IMR-90 (cell line): ENCODE measurements at regions not wholly inside any gene's neighbourhood (a gene's known extent, or its start where the extent isn't known, plus 50 kb on each side); places are given as distances from the start of the nearest gene placed in this dataset.

Experiments
- ATAC-seq: fragments of 200-7000 bp; cut with Tn5 transposase; 2 replicates; pipeline ENCODE4 v1.9.1; 2020; ENCODE audit warnings: low read depth, mild to moderate bottlenecking, moderate library complexity
- BruUV-seq: library from RNA; stranded (reverse); fragments of 400-500 nt; replicated peaks from 2 replicates; lab custom pipeline; 2021; lab: Mats Ljungman, UMichigan
- CTCF ChIA-PET: fragments of 300-600 bp; formaldehyde crosslinking; extraction: SDS; loops from one replicate; lab custom pipeline; 2021; ENCODE audit warnings: antibody characterized with exemption; lab: Yijun Ruan, JAX
- POLR2A ChIA-PET: fragments of 300-600 bp; sonication (Branson Sonifier 250); formaldehyde crosslinking; loops from one replicate; lab custom pipeline; 2022; ENCODE audit warnings: antibody characterized with exemption; ENCODE audit not compliant: unreplicated experiment; lab: Charles Lee
- DNase-seq: peaks from one replicate; pipeline ENCODE4 v3.0.0; 2013
- H2AFZ ChIP-seq: replicated peaks from 2 replicates; pipeline ENCODE3; 2013; ENCODE audit warnings: low read length, mild to moderate bottlenecking; ENCODE audit not compliant: poor library complexity
- H2AK5ac ChIP-seq: 2 replicates; pipeline ENCODE4 v1.6.1; 2013; ENCODE audit warnings: low read depth, low read length, inconsistent platforms
- H2AK9ac ChIP-seq: replicated peaks from 2 replicates; pipeline ENCODE3; 2013; ENCODE audit warnings: mild to moderate bottlenecking, low read depth, low read length, moderate library complexity; ENCODE audit not compliant: poor library complexity
- H2BK120ac ChIP-seq: 2 replicates; pipeline ENCODE4 v1.6.1; 2013; ENCODE audit warnings: low read depth, low read length, inconsistent platforms
- H2BK15ac ChIP-seq: 3 replicates; pipeline ENCODE4 v1.6.1; 2013; ENCODE audit warnings: low read depth, low read length, inconsistent platforms
- H2BK20ac ChIP-seq: 2 replicates; pipeline ENCODE4 v1.6.1; 2013; ENCODE audit warnings: low read depth, mild to moderate bottlenecking, inconsistent platforms, low read length, moderate library complexity
- H2BK5ac ChIP-seq: 2 replicates; pipeline ENCODE4 v1.6.1; 2013; ENCODE audit warnings: mild to moderate bottlenecking, low read depth, low read length, inconsistent platforms; ENCODE audit not compliant: poor library complexity, severe bottlenecking
- H3K14ac ChIP-seq: replicated peaks from 2 replicates; pipeline ENCODE4 v1.6.1; 2013; ENCODE audit warnings: low read depth, low read length, inconsistent platforms
- H3K18ac ChIP-seq: 2 replicates; pipeline ENCODE4 v1.6.1; 2013; ENCODE audit warnings: low read depth, low read length, control low read depth
- H3K23ac ChIP-seq: 2 replicates; pipeline ENCODE4 v1.6.1; 2013; ENCODE audit warnings: low read depth, low read length, inconsistent platforms
- H3K27ac ChIP-seq: 2 replicates; pipeline ENCODE4 v1.5.1; 2013; ENCODE audit warnings: mild to moderate bottlenecking, control low read depth, low read length; ENCODE audit not compliant: insufficient read depth
- H3K27me3 ChIP-seq: 2 replicates; pipeline ENCODE4 v1.6.1; 2013; ENCODE audit warnings: low read length; ENCODE audit not compliant: control insufficient read depth, insufficient read depth
- H3K36me3 ChIP-seq: 2 replicates; pipeline ENCODE4 v1.6.1; 2013; ENCODE audit warnings: low read length, mixed read lengths; ENCODE audit not compliant: control insufficient read depth, insufficient read depth
- H3K4ac ChIP-seq: 2 replicates; pipeline ENCODE4 v1.6.1; 2013; ENCODE audit warnings: low read depth, low read length, inconsistent platforms
- H3K4me1 ChIP-seq: 2 replicates; pipeline ENCODE4 v1.6.1; 2013; ENCODE audit warnings: low read length, mixed read lengths; ENCODE audit not compliant: control insufficient read depth, insufficient read depth
- H3K4me2 ChIP-seq: 2 replicates; pipeline ENCODE4 v1.6.1; 2013; ENCODE audit warnings: low read depth, mild to moderate bottlenecking, control low read depth, low read length, moderate library complexity
- H3K4me3 ChIP-seq: 2 replicates; pipeline ENCODE4 v1.5.1; 2013; ENCODE audit warnings: low read depth, mild to moderate bottlenecking, control low read depth, low read length, moderate library complexity; ENCODE audit not compliant: insufficient read depth
- H3K56ac ChIP-seq: 2 replicates; pipeline ENCODE4 v1.6.1; 2013; ENCODE audit warnings: low read length, inconsistent platforms; ENCODE audit not compliant: insufficient read depth; ENCODE audit errors: extremely low read depth
- H3K79me1 ChIP-seq, 2 experiments: 2 replicates each; pipeline ENCODE4 v1.6.1; 2013; ENCODE audit warnings: low read length in 2 of 2, inconsistent platforms in 1 of 2, low read depth in 1 of 2
- H3K9ac ChIP-seq: 2 replicates; pipeline ENCODE4 v1.6.1; 2013; ENCODE audit warnings: low read depth, low read length, control low read depth
- H3K9me1 ChIP-seq: 2 replicates; pipeline ENCODE4 v1.6.1; 2013; ENCODE audit warnings: low read length, inconsistent platforms; ENCODE audit not compliant: insufficient read depth
- H3K9me3 ChIP-seq: 2 replicates; pipeline ENCODE4 v1.6.1; 2013; ENCODE audit warnings: low read length; ENCODE audit not compliant: control insufficient read depth, insufficient read depth
- H4K20me1 ChIP-seq: 2 replicates; pipeline ENCODE4 v1.6.1; 2013; ENCODE audit warnings: low read length, inconsistent platforms; ENCODE audit not compliant: insufficient read depth
- H4K5ac ChIP-seq: 2 replicates; pipeline ENCODE4 v1.6.1; 2013; ENCODE audit warnings: mild to moderate bottlenecking, low read depth, low read length, control low read depth
- H4K8ac ChIP-seq, 2 experiments: 2 replicates each; pipeline ENCODE4 v1.6.1; 2013; ENCODE audit warnings: low read depth in 2 of 2, low read length in 2 of 2, control low read depth in 1 of 2, inconsistent platforms in 1 of 2
- H4K91ac ChIP-seq: 2 replicates; pipeline ENCODE4 v1.6.1; 2013; ENCODE audit warnings: low read depth, low read length, inconsistent platforms; ENCODE audit not compliant: insufficient read depth
- BHLHE40 ChIP-seq: fragments of 150-350 bp; IDR thresholded peaks from 2 replicates; pipeline ENCODE4 v1.6.1; 2016; ENCODE audit warnings: mild to moderate bottlenecking, low read depth, low read length
- CEBPB ChIP-seq: IDR thresholded peaks from 2 replicates; pipeline ENCODE4 v1.6.1; 2012; ENCODE audit warnings: low read depth, low read length, improper control_type of control experiment
- CHD1 ChIP-seq: IDR thresholded peaks from 2 replicates; pipeline ENCODE4 v1.6.1; 2012; ENCODE audit warnings: low read depth, low read length, improper control_type of control experiment
- FOS ChIP-seq: fragments of 150-350 bp; IDR thresholded peaks from 2 replicates; pipeline ENCODE4 v1.6.1; 2016; ENCODE audit warnings: low read depth, low read length
- MAFK ChIP-seq: IDR thresholded peaks from 2 replicates; pipeline ENCODE4 v1.6.1; 2012; ENCODE audit warnings: low read depth, low read length, improper control_type of control experiment
- MAZ ChIP-seq: IDR thresholded peaks from 2 replicates; pipeline ENCODE4 v1.6.1; 2012; ENCODE audit warnings: low read depth, mild to moderate bottlenecking, low read length, improper control_type of control experiment, moderate library complexity, borderline replicate concordance
- MXI1 ChIP-seq: IDR thresholded peaks from 2 replicates; pipeline ENCODE4 v1.6.1; 2012; ENCODE audit warnings: low read depth, mild to moderate bottlenecking, low read length, moderate library complexity, borderline replicate concordance
- NFE2L2 ChIP-seq: fragments of 150-350 bp; IDR thresholded peaks from 2 replicates; pipeline ENCODE4 v1.6.1; 2016; ENCODE audit warnings: low read depth, mild to moderate bottlenecking, low read length
- POLR2A ChIP-seq: IDR thresholded peaks from 2 replicates; pipeline ENCODE4 v1.6.1; 2012; ENCODE audit warnings: mild to moderate bottlenecking, low read depth, low read length
- RAD21 ChIP-seq: IDR thresholded peaks from 2 replicates; pipeline ENCODE4 v1.6.1; 2012; ENCODE audit warnings: low read length, improper control_type of control experiment
- RCOR1 ChIP-seq: IDR thresholded peaks from 2 replicates; pipeline ENCODE4 v1.6.1; 2012; ENCODE audit warnings: mild to moderate bottlenecking, low read length, improper control_type of control experiment; ENCODE audit not compliant: insufficient replicate concordance
- RFX5 ChIP-seq: IDR thresholded peaks from 2 replicates; pipeline ENCODE4 v1.8.0; 2012; ENCODE audit warnings: low read depth, mild to moderate bottlenecking, low read length, moderate library complexity
- SMC3 ChIP-seq: fragments of 150-350 bp; IDR thresholded peaks from 2 replicates; pipeline ENCODE4 v1.6.1; 2016; ENCODE audit warnings: low read depth, mild to moderate bottlenecking, antibody characterized with exemption, low read length, moderate library complexity
- WGBS, 2 experiments: methylation state at CpG; one replicate each; pipeline versions ENCODE4 v1.1.5 to v1.1.7; 2013; ENCODE audit warnings: missing lambda C conversion rate in 2 of 2; ENCODE audit not compliant: insufficient read length in 1 of 2; ENCODE audit errors: extremely low coverage in 2 of 2; 5-methylcytosine and 5-hydroxymethylcytosine counted together
- dilution Hi-C: fragments of 300-500 bp; cut with HindIII; formaldehyde crosslinking; loops from one replicate; pipeline ENCODE4 v1.14.3; 2018; ENCODE audit warnings: low sequenced_read_pairs; ENCODE audit not compliant: unreplicated experiment
- in situ Hi-C: fragments of 300-500 bp; cut with MboI; formaldehyde crosslinking; loops from 3 replicates; pipeline ENCODE4 v1.14.3; 2019; ENCODE audit warnings: low sequenced_read_pairs, inconsistent platforms, mixed read lengths
- intact Hi-C: fragments of 100-400 bp; cut with micrococcal nuclease; formaldehyde crosslinking; loops from 2 replicates; pipeline ENCODE4 v1.10.0; 2022
- TF ChIP-seq, protein P1 (sequence below): fragments of 150-350 bp; IDR thresholded peaks from 2 replicates; pipeline ENCODE4 v1.6.1; 2016; ENCODE audit warnings: low read depth, mild to moderate bottlenecking, low read length, moderate library complexity, borderline replicate concordance
- TF ChIP-seq, protein P2 (sequence below): fragments of 150-350 bp; IDR thresholded peaks from 2 replicates; pipeline ENCODE4 v1.6.1; 2017; ENCODE audit warnings: mild to moderate bottlenecking, antibody characterized with exemption, low read length, low read depth
- TF ChIP-seq, protein P3 (sequence below): conservative IDR thresholded peaks from 2 replicates; pipeline ENCODE4 v1.5.1; 2012; ENCODE audit warnings: mild to moderate bottlenecking, low read depth, low read length, improper control_type of control experiment

DNA sequence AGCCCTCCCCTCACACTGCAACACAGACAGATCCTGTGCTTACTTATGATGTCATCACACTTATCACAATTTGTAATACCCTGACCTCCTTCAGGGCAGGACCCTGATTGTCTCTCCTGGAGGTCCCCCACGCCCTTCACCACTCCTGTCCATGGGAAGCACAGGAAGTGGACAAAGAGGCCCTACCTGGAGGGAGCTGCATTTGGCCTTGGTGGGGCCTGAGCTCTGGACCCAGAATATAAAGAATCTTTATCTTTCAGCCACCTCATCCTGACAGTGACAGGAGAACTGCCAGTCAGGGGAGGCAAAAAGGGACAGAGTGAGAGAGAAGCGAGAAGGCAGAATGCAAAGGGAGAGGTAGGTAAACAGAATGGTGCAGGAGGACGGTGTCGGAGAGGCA lies 303.4 kb upstream of the N4BP1 start:
- no TSS peak for BruUV-seq
- 86% methylated on average over 2 of the region's 4 CpGs; no CpG with 5 or more reads in 1 of the 2 experiments for WGBS, 2 experiments
- no peak overlapping the region for H3K23ac ChIP-seq
- no peaks in the 10 kb centered on the region for H3K4me1 ChIP-seq
- H4K5ac ChIP-seq: no peak overlapping the region
- no peaks in the 10 kb centered on the region for H3K36me3 ChIP-seq
- H2BK20ac ChIP-seq: no peak overlapping the region
- no peak overlapping the region for H3K14ac ChIP-seq
- no peaks in the 10 kb centered on the region for H4K20me1 ChIP-seq
- H3K4ac ChIP-seq: no peak overlapping the region
- H3K4me3 ChIP-seq: no peak overlapping the region
- H3K79me1 ChIP-seq: no peaks in the 10 kb centered on the region
- H2BK120ac ChIP-seq: no peak overlapping the region
- H2AK5ac ChIP-seq: no peak overlapping the region
- DNase-seq (no peak), ATAC-seq (no peak)
- dilution Hi-C loops: no loop called here
- no peak overlapping the region for H3K56ac ChIP-seq
- TF ChIP-seq, protein P1, sequence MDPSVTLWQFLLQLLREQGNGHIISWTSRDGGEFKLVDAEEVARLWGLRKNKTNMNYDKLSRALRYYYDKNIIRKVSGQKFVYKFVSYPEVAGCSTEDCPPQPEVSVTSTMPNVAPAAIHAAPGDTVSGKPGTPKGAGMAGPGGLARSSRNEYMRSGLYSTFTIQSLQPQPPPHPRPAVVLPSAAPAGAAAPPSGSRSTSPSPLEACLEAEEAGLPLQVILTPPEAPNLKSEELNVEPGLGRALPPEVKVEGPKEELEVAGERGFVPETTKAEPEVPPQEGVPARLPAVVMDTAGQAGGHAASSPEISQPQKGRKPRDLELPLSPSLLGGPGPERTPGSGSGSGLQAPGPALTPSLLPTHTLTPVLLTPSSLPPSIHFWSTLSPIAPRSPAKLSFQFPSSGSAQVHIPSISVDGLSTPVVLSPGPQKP: no peak
- TF ChIP-seq BHLHE40: no peak
- TF ChIP-seq RFX5: no peak
- TF ChIP-seq MXI1: no peak
- TF ChIP-seq CHD1: no peak
- TF ChIP-seq SMC3: no peak
- TF ChIP-seq, protein P2, sequence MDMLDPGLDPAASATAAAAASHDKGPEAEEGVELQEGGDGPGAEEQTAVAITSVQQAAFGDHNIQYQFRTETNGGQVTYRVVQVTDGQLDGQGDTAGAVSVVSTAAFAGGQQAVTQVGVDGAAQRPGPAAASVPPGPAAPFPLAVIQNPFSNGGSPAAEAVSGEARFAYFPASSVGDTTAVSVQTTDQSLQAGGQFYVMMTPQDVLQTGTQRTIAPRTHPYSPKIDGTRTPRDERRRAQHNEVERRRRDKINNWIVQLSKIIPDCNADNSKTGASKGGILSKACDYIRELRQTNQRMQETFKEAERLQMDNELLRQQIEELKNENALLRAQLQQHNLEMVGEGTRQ: no peak
- no peak for TF ChIP-seq MAZ
- TF ChIP-seq RCOR1: no peak
- no peak for TF ChIP-seq RAD21
- no peak for TF ChIP-seq MAFK
- TF ChIP-seq, protein P3, sequence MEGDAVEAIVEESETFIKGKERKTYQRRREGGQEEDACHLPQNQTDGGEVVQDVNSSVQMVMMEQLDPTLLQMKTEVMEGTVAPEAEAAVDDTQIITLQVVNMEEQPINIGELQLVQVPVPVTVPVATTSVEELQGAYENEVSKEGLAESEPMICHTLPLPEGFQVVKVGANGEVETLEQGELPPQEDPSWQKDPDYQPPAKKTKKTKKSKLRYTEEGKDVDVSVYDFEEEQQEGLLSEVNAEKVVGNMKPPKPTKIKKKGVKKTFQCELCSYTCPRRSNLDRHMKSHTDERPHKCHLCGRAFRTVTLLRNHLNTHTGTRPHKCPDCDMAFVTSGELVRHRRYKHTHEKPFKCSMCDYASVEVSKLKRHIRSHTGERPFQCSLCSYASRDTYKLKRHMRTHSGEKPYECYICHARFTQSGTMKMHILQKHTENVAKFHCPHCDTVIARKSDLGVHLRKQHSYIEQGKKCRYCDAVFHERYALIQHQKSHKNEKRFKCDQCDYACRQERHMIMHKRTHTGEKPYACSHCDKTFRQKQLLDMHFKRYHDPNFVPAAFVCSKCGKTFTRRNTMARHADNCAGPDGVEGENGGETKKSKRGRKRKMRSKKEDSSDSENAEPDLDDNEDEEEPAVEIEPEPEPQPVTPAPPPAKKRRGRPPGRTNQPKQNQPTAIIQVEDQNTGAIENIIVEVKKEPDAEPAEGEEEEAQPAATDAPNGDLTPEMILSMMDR: no peak
- no peak for TF ChIP-seq CEBPB
- no peak for TF ChIP-seq FOS
- TF ChIP-seq NFE2L2: no peak
- no peak for TF ChIP-seq POLR2A
- no peak overlapping the region for H2BK15ac ChIP-seq
- H2AK9ac ChIP-seq: no peak overlapping the region
- H3K9me3 ChIP-seq: no peaks in the 10 kb centered on the region
- H4K91ac ChIP-seq: no peak overlapping the region
- in situ Hi-C loops: no loop called here
- intact Hi-C loops: no loop called here
- H4K8ac ChIP-seq: no peak overlapping the region
- no peak overlapping the region for H3K9ac ChIP-seq
- no peaks in the 10 kb centered on the region; the same call in 1 of the 2 replicates for H3K9me1 ChIP-seq
- H2BK5ac ChIP-seq: no peak overlapping the region
- peaks cover 4% of the 10 kb centered on the region; the same call in 1 of the 2 replicates for H3K27me3 ChIP-seq
- H3K18ac ChIP-seq: no peak overlapping the region
- ChIA-PET POLR2A (no interaction called here), CTCF (no interaction called here)
- no peak overlapping the region for H3K4me2 ChIP-seq
- no peak overlapping the region for H3K27ac ChIP-seq
- H2AFZ ChIP-seq: no peak overlapping the region
